ENCODE measurements at regions not wholly inside any gene's neighbourhood (a gene's known extent, or its start where the extent isn't known, plus 50 kb on each side); places are given as distances from the start of the nearest gene placed in this dataset.

DNA sequence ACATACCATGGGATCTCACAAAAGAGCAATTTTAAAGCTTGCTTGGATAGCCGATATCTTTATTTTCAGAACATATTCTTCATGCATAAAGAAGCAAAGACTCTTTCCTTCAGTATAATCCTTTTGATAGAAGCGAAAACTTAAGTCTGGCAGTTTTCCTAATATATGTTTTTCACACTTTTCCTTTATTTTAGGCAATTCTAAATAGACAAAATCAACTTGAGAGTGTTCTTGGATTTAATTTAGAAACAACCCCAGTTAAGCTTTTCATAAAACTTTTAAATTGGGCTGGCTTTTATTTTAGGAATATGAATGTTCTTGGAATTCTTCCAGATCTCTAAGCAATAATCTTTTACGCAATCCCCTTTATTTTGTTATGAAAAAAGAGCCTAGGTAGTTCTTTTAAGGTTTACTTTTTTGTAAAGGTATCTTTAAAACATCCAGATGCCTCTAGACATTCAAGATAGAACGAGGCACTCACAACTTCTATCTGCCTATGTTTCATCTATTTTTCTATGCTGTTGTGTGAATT is 51.5 kb upstream of the HSPB3 start:
- TF ChIP-seq, protein P1, sequence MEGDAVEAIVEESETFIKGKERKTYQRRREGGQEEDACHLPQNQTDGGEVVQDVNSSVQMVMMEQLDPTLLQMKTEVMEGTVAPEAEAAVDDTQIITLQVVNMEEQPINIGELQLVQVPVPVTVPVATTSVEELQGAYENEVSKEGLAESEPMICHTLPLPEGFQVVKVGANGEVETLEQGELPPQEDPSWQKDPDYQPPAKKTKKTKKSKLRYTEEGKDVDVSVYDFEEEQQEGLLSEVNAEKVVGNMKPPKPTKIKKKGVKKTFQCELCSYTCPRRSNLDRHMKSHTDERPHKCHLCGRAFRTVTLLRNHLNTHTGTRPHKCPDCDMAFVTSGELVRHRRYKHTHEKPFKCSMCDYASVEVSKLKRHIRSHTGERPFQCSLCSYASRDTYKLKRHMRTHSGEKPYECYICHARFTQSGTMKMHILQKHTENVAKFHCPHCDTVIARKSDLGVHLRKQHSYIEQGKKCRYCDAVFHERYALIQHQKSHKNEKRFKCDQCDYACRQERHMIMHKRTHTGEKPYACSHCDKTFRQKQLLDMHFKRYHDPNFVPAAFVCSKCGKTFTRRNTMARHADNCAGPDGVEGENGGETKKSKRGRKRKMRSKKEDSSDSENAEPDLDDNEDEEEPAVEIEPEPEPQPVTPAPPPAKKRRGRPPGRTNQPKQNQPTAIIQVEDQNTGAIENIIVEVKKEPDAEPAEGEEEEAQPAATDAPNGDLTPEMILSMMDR (IDR thresholded peaks at IDR 0.05): no peak
- TF ChIP-seq EZH2 (IDR thresholded peaks at IDR 0.05; ENCODE audit: borderline replicate concordance, insufficient read depth, low read depth, low read length, poor library complexity, severe bottlenecking): no peak
